HG03135 (cell line): ENCODE measurements at regions not wholly inside any gene's neighbourhood (a gene's known extent, or its start where the extent isn't known, plus 50 kb on each side); places are given as distances from the start of the nearest gene placed in this dataset.
"Not testable (repeated sequence)": the region's sequence is repeated elsewhere in the genome, so short reads cannot be mapped to it uniquely, and the experiment has no call there.

Source experiments
- ATAC-seq: cut with Tn5 transposase; IDR thresholded peaks from one replicate; pipeline ENCODE4 v1.9.1; 2021; ENCODE audit warnings: mild to moderate bottlenecking, moderate library complexity; ENCODE audit not compliant: unreplicated experiment

- ATAC-seq = no peak
Observed at GRCh38 chr6:141790921-141791320, 341.8 kb upstream of the GJE1 start.

- no peak for ATAC-seq
Observed at GRCh38 chr6:141788096-141788495, 344.6 kb upstream of the GJE1 start.

GRCh38 chr6:141783585-141783984 is 349.1 kb upstream of the GJE1 start:
- ATAC-seq = no peak

- ATAC-seq = no peak
Observed at GRCh38 chr6:141780296-141780695, 352.4 kb upstream of the GJE1 start.

- no peak for ATAC-seq
Observed at GRCh38 chr6:141764388-141764787, 368.3 kb upstream of the GJE1 start.

- no peak for ATAC-seq
Observed at GRCh38 chr6:141758430-141758829, 374.3 kb upstream of the GJE1 start.

- ATAC-seq = no peak
Observed at GRCh38 chr6:141753180-141753579, 379.5 kb upstream of the GJE1 start.

GRCh38 chr6:141752677-141753076 is 380.0 kb upstream of the GJE1 start:
- ATAC-seq = no peak

GRCh38 chr6:141746324-141746723 is 386.4 kb upstream of the GJE1 start:
- not testable (repeated sequence) for ATAC-seq

GRCh38 chr6:141744971-141745370 is 387.8 kb upstream of the GJE1 start:
- ATAC-seq = no peak

- no peak for ATAC-seq
Observed at GRCh38 chr6:141744194-141744925, 388.4 kb upstream of the GJE1 start.

- ATAC-seq = no peak
Observed at GRCh38 chr6:141736104-141736503, 396.6 kb upstream of the GJE1 start.

- no peak for ATAC-seq
Observed at GRCh38 chr6:141735126-141735525, 397.6 kb upstream of the GJE1 start.

GRCh38 chr6:141734071-141734840 is 398.5 kb upstream of the GJE1 start:
- no peak for ATAC-seq

GRCh38 chr6:141729146-141729545 is 403.6 kb upstream of the GJE1 start:
- ATAC-seq = no peak

- ATAC-seq = no peak
Observed at GRCh38 chr6:141728330-141728729, 404.4 kb upstream of the GJE1 start.

GRCh38 chr6:141726248-141726647 is 406.5 kb upstream of the GJE1 start:
- no peak for ATAC-seq

GRCh38 chr6:141724731-141725130 is 408.0 kb upstream of the GJE1 start:
- ATAC-seq = no peak

GRCh38 chr6:141719476-141719875 is 413.2 kb upstream of the GJE1 start:
- ATAC-seq = no peak

- ATAC-seq = no peak
Observed at GRCh38 chr6:141705431-141705830, 427.3 kb upstream of the GJE1 start.

GRCh38 chr6:141704151-141704550 is 428.6 kb upstream of the GJE1 start:
- ATAC-seq = no peak

GRCh38 chr6:141701732-141702131 is 431.0 kb upstream of the GJE1 start:
- ATAC-seq = no peak
